ENCODE measurements at regions not wholly inside any gene's neighbourhood (a gene's known extent, or its start where the extent isn't known, plus 50 kb on each side); places are given as distances from the start of the nearest gene placed in this dataset.

- Histone ChIP-seq H3K4me1 (ENCODE audit: control insufficient read depth, insufficient read depth, low read length) (no peaks in the 10 kb centered on the region), H3K23ac (ENCODE audit: low read depth, low read length) (no peak overlapping the region), H4K20me1 (ENCODE audit: insufficient read depth, low read length) (no peaks in the 10 kb centered on the region), H3K4ac (ENCODE audit: low read depth, low read length) (no peak overlapping the region), H3K14ac (replicated peaks; ENCODE audit: low read depth, low read length) (no peak overlapping the region), H4K91ac (ENCODE audit: insufficient read depth, low read depth, low read length) (no peak overlapping the region), H3K9me3 (ENCODE audit: control insufficient read depth, insufficient read depth, low read length) (no peaks in the 10 kb centered on the region), H3K27me3 (ENCODE audit: control insufficient read depth, insufficient read depth, low read length) (peaks cover 30% of the 10 kb centered on the region), H3K79me1 (ENCODE audit: low read depth in 1 of 2, low read length in 2 of 2) (no peaks in the 10 kb centered on the region), H4K5ac (ENCODE audit: low read depth, low read length) (no peak overlapping the region), H3K56ac (ENCODE audit: extremely low read depth, insufficient read depth, low read length) (no peak overlapping the region), H3K9ac (ENCODE audit: low read depth, low read length) (no peak overlapping the region), H3K9me1 (ENCODE audit: insufficient read depth, low read length) (no peaks in the 10 kb centered on the region), H3K4me3 (ENCODE audit: insufficient read depth, low read depth, low read length) (no peak overlapping the region), H2AK5ac (ENCODE audit: low read depth, low read length) (no peak overlapping the region), H2BK120ac (ENCODE audit: low read depth, low read length) (no peak overlapping the region), H3K27ac (ENCODE audit: insufficient read depth, low read length) (no peak overlapping the region), H2BK20ac (ENCODE audit: low read depth, low read length) (no peak overlapping the region), H2BK5ac (ENCODE audit: low read depth, low read length, poor library complexity, severe bottlenecking) (no peak overlapping the region), H3K4me2 (ENCODE audit: low read depth, low read length) (no peak overlapping the region), H2AFZ (replicated peaks; ENCODE audit: low read length, poor library complexity) (no peak overlapping the region), H2AK9ac (replicated peaks; ENCODE audit: low read depth, low read length, poor library complexity) (no peak overlapping the region), H2BK15ac (ENCODE audit: low read depth, low read length) (no peak overlapping the region), H4K8ac (ENCODE audit: low read depth in 2 of 2, low read length in 2 of 2) (no peak overlapping the region), H3K18ac (ENCODE audit: low read depth, low read length) (no peak overlapping the region), H3K36me3 (ENCODE audit: control insufficient read depth, insufficient read depth, low read length) (no peaks in the 10 kb centered on the region)
- dilution Hi-C loops (cut with HindIII; ENCODE audit: low sequenced_read_pairs, unreplicated experiment): no loop called here
- no TSS peak for BruUV-seq (replicated peaks)
- ATAC-seq (ENCODE audit: low read depth) (no peak), DNase-seq (no peak)
- intact Hi-C loops (cut with micrococcal nuclease): no loop called here
- in situ Hi-C loops (cut with MboI; ENCODE audit: low sequenced_read_pairs): no loop called here
- no peak for TF ChIP-seq POLR2A (IDR thresholded peaks at IDR 0.05; ENCODE audit: low read depth, low read length)
- no peak for TF ChIP-seq FOS (IDR thresholded peaks at IDR 0.05; ENCODE audit: low read depth, low read length)
- TF ChIP-seq, protein P1, sequence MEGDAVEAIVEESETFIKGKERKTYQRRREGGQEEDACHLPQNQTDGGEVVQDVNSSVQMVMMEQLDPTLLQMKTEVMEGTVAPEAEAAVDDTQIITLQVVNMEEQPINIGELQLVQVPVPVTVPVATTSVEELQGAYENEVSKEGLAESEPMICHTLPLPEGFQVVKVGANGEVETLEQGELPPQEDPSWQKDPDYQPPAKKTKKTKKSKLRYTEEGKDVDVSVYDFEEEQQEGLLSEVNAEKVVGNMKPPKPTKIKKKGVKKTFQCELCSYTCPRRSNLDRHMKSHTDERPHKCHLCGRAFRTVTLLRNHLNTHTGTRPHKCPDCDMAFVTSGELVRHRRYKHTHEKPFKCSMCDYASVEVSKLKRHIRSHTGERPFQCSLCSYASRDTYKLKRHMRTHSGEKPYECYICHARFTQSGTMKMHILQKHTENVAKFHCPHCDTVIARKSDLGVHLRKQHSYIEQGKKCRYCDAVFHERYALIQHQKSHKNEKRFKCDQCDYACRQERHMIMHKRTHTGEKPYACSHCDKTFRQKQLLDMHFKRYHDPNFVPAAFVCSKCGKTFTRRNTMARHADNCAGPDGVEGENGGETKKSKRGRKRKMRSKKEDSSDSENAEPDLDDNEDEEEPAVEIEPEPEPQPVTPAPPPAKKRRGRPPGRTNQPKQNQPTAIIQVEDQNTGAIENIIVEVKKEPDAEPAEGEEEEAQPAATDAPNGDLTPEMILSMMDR (conservative IDR thresholded peaks at IDR 0.05; ENCODE audit: low read depth, low read length): no peak
- TF ChIP-seq ELK1 (IDR thresholded peaks at IDR 0.05; ENCODE audit: borderline replicate concordance, low read depth, low read length): no peak
- TF ChIP-seq RCOR1 (IDR thresholded peaks at IDR 0.05; ENCODE audit: insufficient replicate concordance, low read length): no peak
- no peak for TF ChIP-seq SMC3 (IDR thresholded peaks at IDR 0.05; ENCODE audit: low read depth, low read length)
- TF ChIP-seq CHD1 (IDR thresholded peaks at IDR 0.05; ENCODE audit: low read depth, low read length): no peak
- TF ChIP-seq MXI1 (IDR thresholded peaks at IDR 0.05; ENCODE audit: borderline replicate concordance, low read depth, low read length): no peak
- CTCF ChIA-PET: no interaction called here
- POLR2A ChIA-PET (ENCODE audit: unreplicated experiment): no interaction called here
- no CpG with 5 or more reads among the region's 4 CpGs for WGBS, 2 experiments (ENCODE audit: extremely low coverage in 2 of 2, insufficient read length in 1 of 2)
These were observed 70.8 kb upstream of the UNC5B start for GRCh38 chr10:71141528-71141927.

Measured in IMR-90 (cell line).